CD14-positive monocyte (primary cell): ENCODE measurements at regions not wholly inside any gene's neighbourhood (a gene's known extent, or its start where the extent isn't known, plus 50 kb on each side); places are given as distances from the start of the nearest gene placed in this dataset.

Experiments
- DNase-seq, 3 donors: peaks; one replicate each; pipeline ENCODE4 v3.0.0-alpha.2; 2011 to 2022
- H2AFZ ChIP-seq: 2 replicates; pipeline ENCODE4 v1.6.0; 2012; ENCODE audit warnings: mild to moderate bottlenecking, low read depth, low read length, inconsistent platforms; ENCODE audit not compliant: insufficient read depth, poor library complexity, severe bottlenecking
- H3K27ac ChIP-seq, 2 donors: 1 replicate in 1 of 2; 2 replicates in 1 of 2; pipeline ENCODE4 v1.5.1; 2012 to 2013; ENCODE audit warnings: low read length in 2 of 2, control low read depth in 1 of 2, inconsistent platforms in 1 of 2, low read depth in 1 of 2, mild to moderate bottlenecking in 1 of 2
- H3K27me3 ChIP-seq, 2 donors: one replicate each; pipeline versions ENCODE4 v1.6.0 to v1.6.1; 2011 to 2013; ENCODE audit warnings: low read length in 2 of 2; ENCODE audit not compliant: control insufficient read depth in 2 of 2, insufficient read depth in 2 of 2
- H3K36me3 ChIP-seq, 2 donors: replicated peaks in 1 of 2; 1 replicate in 1 of 2; 2 replicates in 1 of 2; pipeline versions ENCODE4 v1.5.1 to v1.6.1; 2012 to 2013; ENCODE audit warnings: low read length in 2 of 2, control low read depth in 1 of 2, inconsistent platforms in 1 of 2, mild to moderate bottlenecking in 1 of 2; ENCODE audit not compliant: insufficient read depth in 2 of 2, control insufficient read depth in 1 of 2
- H3K4me1 ChIP-seq, 2 donors: 1 replicate in 1 of 2; 2 replicates in 1 of 2; pipeline versions ENCODE4 v1.5.1 to v1.6.1; 2012 to 2013; ENCODE audit warnings: low read length in 2 of 2, control low read depth in 1 of 2, inconsistent platforms in 1 of 2, mild to moderate bottlenecking in 1 of 2, moderate library complexity in 1 of 2; ENCODE audit not compliant: insufficient read depth in 2 of 2, control insufficient read depth in 1 of 2
- H3K4me2 ChIP-seq: replicated peaks from 2 replicates; pipeline ENCODE3; 2012; ENCODE audit warnings: low read length, moderate library complexity, mild to moderate bottlenecking; ENCODE audit not compliant: poor library complexity, severe bottlenecking; ENCODE audit errors: extremely low read depth
- H3K4me3 ChIP-seq, 3 experiments: fragments of 200-600 bp in 1 of 3; sonication (generic) in 1 of 3; replicated peaks in 1 of 3; 1 replicate in 2 of 3; 2 replicates in 1 of 3; pipeline ENCODE4 v1.5.1; 2011 to 2013; ENCODE audit warnings: low read length in 3 of 3, mild to moderate bottlenecking in 3 of 3, control low read depth in 2 of 3, low read depth in 2 of 3, inconsistent platforms in 1 of 3, moderate library complexity in 1 of 3
- H3K79me2 ChIP-seq: 2 replicates; pipeline ENCODE4 v1.6.0; 2012; ENCODE audit warnings: mild to moderate bottlenecking, control low read depth, inconsistent platforms, low read length, moderate library complexity; ENCODE audit not compliant: insufficient read depth
- H3K9ac ChIP-seq: 2 replicates; pipeline ENCODE4 v1.6.0; 2017; ENCODE audit warnings: low read length, mild to moderate bottlenecking; ENCODE audit not compliant: insufficient read depth, poor library complexity, severe bottlenecking
- H3K9me3 ChIP-seq, 2 donors: replicated peaks in 1 of 2; 1 replicate in 1 of 2; 2 replicates in 1 of 2; pipeline versions ENCODE4 v1.5.1 to v1.6.1; 2012 to 2013; ENCODE audit warnings: low read length in 2 of 2, control low read depth in 1 of 2; ENCODE audit not compliant: control insufficient read depth in 1 of 2, insufficient read depth in 1 of 2
- H4K20me1 ChIP-seq: 2 replicates; pipeline ENCODE4 v1.6.0; 2012; ENCODE audit warnings: mild to moderate bottlenecking, low read length, control low read depth, moderate library complexity; ENCODE audit not compliant: insufficient read depth
- H3K27ac Mint-ChIP-seq, 7 donors: one replicate each; pipeline ENCODE4 v1.8.0; 2020; ENCODE audit warnings: mild to moderate bottlenecking in 7 of 7, mixed read lengths in 7 of 7, moderate library complexity in 6 of 7, inconsistent platforms in 2 of 7
- H3K27me3 Mint-ChIP-seq, 3 donors: one replicate each; pipeline ENCODE4 v1.8.0; 2021 to 2022; ENCODE audit warnings: low read depth in 3 of 3, mild to moderate bottlenecking in 3 of 3, mixed read lengths in 3 of 3, moderate library complexity in 3 of 3, inconsistent platforms in 1 of 3
- H3K36me3 Mint-ChIP-seq, 2 donors: one replicate each; pipeline ENCODE4 v1.8.0; 2020; ENCODE audit warnings: mixed read lengths in 2 of 2, inconsistent platforms in 1 of 2, mild to moderate bottlenecking in 1 of 2
- H3K4me1 Mint-ChIP-seq: one replicate; pipeline ENCODE4 v1.8.0; 2020; ENCODE audit warnings: mild to moderate bottlenecking, mixed read lengths
- H3K4me3 Mint-ChIP-seq, 2 donors: one replicate each; pipeline ENCODE4 v1.8.0; 2020; ENCODE audit warnings: mild to moderate bottlenecking in 2 of 2, mixed read lengths in 2 of 2, moderate library complexity in 1 of 2
- H3K9me3 Mint-ChIP-seq, 7 donors: one replicate each; pipeline ENCODE4 v1.8.0; 2020 to 2022; ENCODE audit warnings: mixed read lengths in 7 of 7, mild to moderate bottlenecking in 6 of 7, moderate library complexity in 6 of 7, inconsistent platforms in 2 of 7
- WGBS: methylation state at CpG from one replicate; pipeline ENCODE4 v1.1.5; 2013; ENCODE audit warnings: missing lambda C conversion rate; ENCODE audit not compliant: insufficient coverage; 5-methylcytosine and 5-hydroxymethylcytosine counted together
- intact Hi-C, 2 donors: fragments of 100-400 bp; cut with micrococcal nuclease; formaldehyde crosslinking; loops; one replicate each; pipeline versions ENCODE4 v1.15.0 to v1.15.1; 2023
- TF ChIP-seq, protein P1 (sequence below): fragments of 200-600 bp; IDR thresholded peaks from one replicate; pipeline ENCODE4 v1.8.0; 2022; ENCODE audit warnings: antibody characterized with exemption, mild to moderate bottlenecking

GRCh38 chr4:162931286-162931685 is 235.4 kb downstream of the NAF1 start:
- Mint-ChIP-seq H3K4me3 (no peak overlapping the region), H3K27me3 (no peaks in the 10 kb centered on the region), H3K9me3 (peaks cover 0 to 4% (median 0%) of the 10 kb centered on the region in 7 donors), H3K36me3 (no peaks in the 10 kb centered on the region), H3K4me1 (no peaks in the 10 kb centered on the region), H3K27ac (no peak overlapping the region)
- H3K4me3 ChIP-seq, result no peak overlapping the region
- no peak overlapping the region for H2AFZ ChIP-seq
- H4K20me1 ChIP-seq, result no peaks in the 10 kb centered on the region
- H3K27ac ChIP-seq, result no peak overlapping the region
- no CpG with 5 or more reads among the region's 4 CpGs for WGBS
- TF ChIP-seq, protein P1, sequence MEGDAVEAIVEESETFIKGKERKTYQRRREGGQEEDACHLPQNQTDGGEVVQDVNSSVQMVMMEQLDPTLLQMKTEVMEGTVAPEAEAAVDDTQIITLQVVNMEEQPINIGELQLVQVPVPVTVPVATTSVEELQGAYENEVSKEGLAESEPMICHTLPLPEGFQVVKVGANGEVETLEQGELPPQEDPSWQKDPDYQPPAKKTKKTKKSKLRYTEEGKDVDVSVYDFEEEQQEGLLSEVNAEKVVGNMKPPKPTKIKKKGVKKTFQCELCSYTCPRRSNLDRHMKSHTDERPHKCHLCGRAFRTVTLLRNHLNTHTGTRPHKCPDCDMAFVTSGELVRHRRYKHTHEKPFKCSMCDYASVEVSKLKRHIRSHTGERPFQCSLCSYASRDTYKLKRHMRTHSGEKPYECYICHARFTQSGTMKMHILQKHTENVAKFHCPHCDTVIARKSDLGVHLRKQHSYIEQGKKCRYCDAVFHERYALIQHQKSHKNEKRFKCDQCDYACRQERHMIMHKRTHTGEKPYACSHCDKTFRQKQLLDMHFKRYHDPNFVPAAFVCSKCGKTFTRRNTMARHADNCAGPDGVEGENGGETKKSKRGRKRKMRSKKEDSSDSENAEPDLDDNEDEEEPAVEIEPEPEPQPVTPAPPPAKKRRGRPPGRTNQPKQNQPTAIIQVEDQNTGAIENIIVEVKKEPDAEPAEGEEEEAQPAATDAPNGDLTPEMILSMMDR, result no peak
- no peaks in the 10 kb centered on the region for H3K4me1 ChIP-seq
- H3K9ac ChIP-seq, result no peak overlapping the region
- no peaks in the 10 kb centered on the region for H3K36me3 ChIP-seq
- H3K9me3 ChIP-seq, result no peaks in the 10 kb centered on the region
- H3K79me2 ChIP-seq, result no peaks in the 10 kb centered on the region
- intact Hi-C loops, result no loop called here
- no peak overlapping the region for H3K4me2 ChIP-seq
- DNase-seq, result no peak
- H3K27me3 ChIP-seq, result no peaks in the 10 kb centered on the region

- no peak overlapping the region for H3K9ac ChIP-seq
- H3K4me1 ChIP-seq, result no peaks in the 10 kb centered on the region
These were observed 245.4 kb downstream of the NAF1 start for GRCh38 chr4:162921178-162921785.

More at GRCh38 chr4:162921178-162921785, 245.4 kb downstream of the NAF1 start:
- no peaks in the 10 kb centered on the region for H3K36me3 ChIP-seq
- Mint-ChIP-seq H3K27me3 (no peaks in the 10 kb centered on the region), H3K27ac (no peak overlapping the region), H3K36me3 (no peaks in the 10 kb centered on the region), H3K9me3 (peaks cover 0 to 9% (median 0%) of the 10 kb centered on the region in 7 donors), H3K4me1 (no peaks in the 10 kb centered on the region), H3K4me3 (no peak overlapping the region)
- no peak overlapping the region for H3K4me2 ChIP-seq
- no peaks in the 10 kb centered on the region for H3K9me3 ChIP-seq
- no peaks in the 10 kb centered on the region for H3K79me2 ChIP-seq
- no peak for DNase-seq
- no peak overlapping the region for H3K27ac ChIP-seq
- no peaks in the 10 kb centered on the region for H4K20me1 ChIP-seq
- H3K4me3 ChIP-seq, result no peak overlapping the region
- H2AFZ ChIP-seq, result no peak overlapping the region
- intact Hi-C loops, result no loop called here
- no peaks in the 10 kb centered on the region for H3K27me3 ChIP-seq
- 91% methylated on average over 5 of the region's 9 CpGs for WGBS
- TF ChIP-seq, protein P1, result no peak
